ENCODE measurements at regions not wholly inside any gene's neighbourhood (a gene's known extent, or its start where the extent isn't known, plus 50 kb on each side); places are given as distances from the start of the nearest gene placed in this dataset.

DNA sequence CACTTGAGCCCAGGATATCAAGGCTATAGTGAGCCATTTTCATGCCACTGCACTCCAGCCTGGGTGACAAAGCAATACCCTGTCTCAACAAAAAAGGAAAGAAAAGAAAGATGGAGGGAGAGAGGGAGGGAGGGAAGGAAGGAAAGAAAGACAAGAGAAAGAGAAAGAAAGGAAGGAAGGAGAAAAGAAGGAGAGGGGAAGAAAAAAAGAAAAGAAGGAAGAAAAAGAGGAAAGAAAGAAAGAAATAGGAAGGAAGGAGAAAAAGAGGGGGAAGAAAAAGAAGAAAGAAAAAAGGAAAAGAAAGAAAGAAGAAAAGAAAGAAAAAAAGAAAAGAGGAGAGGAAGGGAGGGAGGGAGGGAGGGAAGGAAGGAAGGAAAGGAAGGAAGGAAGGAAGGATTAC lies 321.5 kb upstream of the CNTNAP2 start:
- DNase-seq (ENCODE audit: low read depth, low spot score): no peak
- H3K27ac ChIP-seq (ENCODE audit: insufficient read depth, low read depth, low read length): no peak overlapping the region
- no peak overlapping the region for H3K9ac ChIP-seq (replicated peaks; ENCODE audit: extremely low read depth, insufficient read depth, low read length)
- H3K4me3 ChIP-seq (replicated peaks in 1 of 3; ENCODE audit: insufficient read depth in 1 of 3, low read depth in 1 of 3, low read length in 3 of 3): no peak overlapping the region
- ChIA-PET POLR2A (no interaction called here), CTCF (no interaction called here)
- H4K20me1 ChIP-seq (replicated peaks; ENCODE audit: control insufficient read depth, extremely low read depth, insufficient read depth, low read length): no peaks in the 10 kb centered on the region
- peaks cover 3% of the 10 kb centered on the region for H3K9me3 ChIP-seq (replicated peaks; ENCODE audit: control insufficient read depth, insufficient read depth, low read length)
- H3K4me1 ChIP-seq (ENCODE audit: control insufficient read depth, extremely low read depth, insufficient read depth, low read length): no peaks in the 10 kb centered on the region
- H3K4me2 ChIP-seq (ENCODE audit: insufficient read depth, low read length): no peak overlapping the region
- intact Hi-C loops (cut with micrococcal nuclease) (no loop called here), dilution Hi-C loops (cut with MboI; ENCODE audit: extremely low pct_ligation_motif_present, low sequenced_read_pairs) (no loop called here)
- no TSS peak for BruUV-seq (replicated peaks)
- no peaks in the 10 kb centered on the region for H3K36me3 ChIP-seq (ENCODE audit: control insufficient read depth in 2 of 2, extremely low read depth in 1 of 2, insufficient read depth in 2 of 2, low read length in 2 of 2)
- H3K9me1 ChIP-seq (replicated peaks; ENCODE audit: control insufficient read depth, extremely low read depth, insufficient read depth, low read length): no peaks in the 10 kb centered on the region
- H3K27me3 ChIP-seq (ENCODE audit: control insufficient read depth in 2 of 2, insufficient read depth in 2 of 2, low read length in 2 of 2): no peaks in the 10 kb centered on the region
- H2AFZ ChIP-seq (ENCODE audit: low read depth, low read length): no peak overlapping the region
- H3K79me2 ChIP-seq (ENCODE audit: control insufficient read depth, insufficient read depth, low read length): no peaks in the 10 kb centered on the region
- no peak for FAIRE-seq
- TF ChIP-seq EZH2 (IDR thresholded peaks at IDR 0.05; ENCODE audit: borderline replicate concordance, low read depth, low read length, severe bottlenecking) (no peak), POLR2AphosphoS5 (IDR thresholded peaks at IDR 0.05; ENCODE audit: insufficient read depth, low read depth, low read length) (no peak), JUN (IDR thresholded peaks at IDR 0.05; ENCODE audit: borderline replicate concordance, insufficient read depth, insufficient read length, low read depth) (no peak), POLR2A (IDR thresholded peaks at IDR 0.05; ENCODE audit: low read depth, low read length) (no peak), MYC (IDR thresholded peaks at IDR 0.05; ENCODE audit: low read depth, low read length) (no peak), GATA2 (IDR thresholded peaks at IDR 0.05; ENCODE audit: insufficient read depth, insufficient read length, low read depth, low read length) (no peak), FOS (IDR thresholded peaks at IDR 0.05; ENCODE audit: borderline replicate concordance, insufficient read depth, low read length) (no peak)
- TF ChIP-seq, protein P1, sequence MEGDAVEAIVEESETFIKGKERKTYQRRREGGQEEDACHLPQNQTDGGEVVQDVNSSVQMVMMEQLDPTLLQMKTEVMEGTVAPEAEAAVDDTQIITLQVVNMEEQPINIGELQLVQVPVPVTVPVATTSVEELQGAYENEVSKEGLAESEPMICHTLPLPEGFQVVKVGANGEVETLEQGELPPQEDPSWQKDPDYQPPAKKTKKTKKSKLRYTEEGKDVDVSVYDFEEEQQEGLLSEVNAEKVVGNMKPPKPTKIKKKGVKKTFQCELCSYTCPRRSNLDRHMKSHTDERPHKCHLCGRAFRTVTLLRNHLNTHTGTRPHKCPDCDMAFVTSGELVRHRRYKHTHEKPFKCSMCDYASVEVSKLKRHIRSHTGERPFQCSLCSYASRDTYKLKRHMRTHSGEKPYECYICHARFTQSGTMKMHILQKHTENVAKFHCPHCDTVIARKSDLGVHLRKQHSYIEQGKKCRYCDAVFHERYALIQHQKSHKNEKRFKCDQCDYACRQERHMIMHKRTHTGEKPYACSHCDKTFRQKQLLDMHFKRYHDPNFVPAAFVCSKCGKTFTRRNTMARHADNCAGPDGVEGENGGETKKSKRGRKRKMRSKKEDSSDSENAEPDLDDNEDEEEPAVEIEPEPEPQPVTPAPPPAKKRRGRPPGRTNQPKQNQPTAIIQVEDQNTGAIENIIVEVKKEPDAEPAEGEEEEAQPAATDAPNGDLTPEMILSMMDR (IDR thresholded peaks at IDR 0.05; ENCODE audit: extremely low read depth in 1 of 2, insufficient read depth in 1 of 2, low read depth in 1 of 2, low read length in 2 of 2): no peak
- TF ChIP-seq, protein P2, sequence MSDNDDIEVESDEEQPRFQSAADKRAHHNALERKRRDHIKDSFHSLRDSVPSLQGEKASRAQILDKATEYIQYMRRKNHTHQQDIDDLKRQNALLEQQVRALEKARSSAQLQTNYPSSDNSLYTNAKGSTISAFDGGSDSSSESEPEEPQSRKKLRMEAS (IDR thresholded peaks at IDR 0.05; ENCODE audit: insufficient read depth, insufficient read length): no peak

Measured in endothelial cell of umbilical vein (primary cell).